ENCODE measurements at regions not wholly inside any gene's neighbourhood (a gene's known extent, or its start where the extent isn't known, plus 50 kb on each side); places are given as distances from the start of the nearest gene placed in this dataset.

GRCh38 chr15:35301088-35301487 is 216.0 kb upstream of the NANOGP8 start:
- Histone ChIP-seq H3K18ac (ENCODE audit: low read depth, low read length) (no peak overlapping the region), H3K9ac (ENCODE audit: low read depth, low read length) (no peak overlapping the region), H3K4me1 (ENCODE audit: control insufficient read depth, insufficient read depth, low read length) (peaks cover 2% of the 10 kb centered on the region), H2AK5ac (ENCODE audit: low read depth, low read length) (no peak overlapping the region), H3K56ac (ENCODE audit: extremely low read depth, insufficient read depth, low read length) (no peak overlapping the region), H3K4me3 (ENCODE audit: insufficient read depth, low read depth, low read length) (no peak overlapping the region), H3K4me2 (ENCODE audit: low read depth, low read length) (no peak overlapping the region), H2BK5ac (ENCODE audit: low read depth, low read length, poor library complexity, severe bottlenecking) (no peak overlapping the region), H3K27me3 (ENCODE audit: control insufficient read depth, insufficient read depth, low read length) (no peaks in the 10 kb centered on the region), H4K8ac (ENCODE audit: low read depth in 2 of 2, low read length in 2 of 2) (no peak overlapping the region; a peak in 1 of 4 replicates), H3K9me3 (ENCODE audit: control insufficient read depth, insufficient read depth, low read length) (no peaks in the 10 kb centered on the region), H2AFZ (replicated peaks; ENCODE audit: low read length, poor library complexity) (no peak overlapping the region), H4K91ac (ENCODE audit: insufficient read depth, low read depth, low read length) (no peak overlapping the region), H3K4ac (ENCODE audit: low read depth, low read length) (no peak overlapping the region), H2BK20ac (ENCODE audit: low read depth, low read length) (no peak overlapping the region), H3K79me1 (ENCODE audit: low read depth in 1 of 2, low read length in 2 of 2) (no peaks in the 10 kb centered on the region), H2BK120ac (ENCODE audit: low read depth, low read length) (no peak overlapping the region), H2AK9ac (replicated peaks; ENCODE audit: low read depth, low read length, poor library complexity) (no peak overlapping the region), H3K9me1 (ENCODE audit: insufficient read depth, low read length) (no peaks in the 10 kb centered on the region), H3K23ac (ENCODE audit: low read depth, low read length) (no peak overlapping the region), H4K20me1 (ENCODE audit: insufficient read depth, low read length) (no peaks in the 10 kb centered on the region), H3K14ac (replicated peaks; ENCODE audit: low read depth, low read length) (no peak overlapping the region), H3K36me3 (ENCODE audit: control insufficient read depth, insufficient read depth, low read length) (no peaks in the 10 kb centered on the region), H3K27ac (ENCODE audit: insufficient read depth, low read length) (no peak overlapping the region), H2BK15ac (ENCODE audit: low read depth, low read length) (no peak overlapping the region), H4K5ac (ENCODE audit: low read depth, low read length) (no peak overlapping the region)
- ATAC-seq (ENCODE audit: low read depth) = no peak
- in situ Hi-C loops (cut with MboI; ENCODE audit: low sequenced_read_pairs) (no loop called here), dilution Hi-C loops (cut with HindIII; ENCODE audit: low sequenced_read_pairs, unreplicated experiment) (no loop called here), intact Hi-C loops (cut with micrococcal nuclease) (no loop called here)
- WGBS, 2 experiments (ENCODE audit: extremely low coverage in 2 of 2, insufficient read length in 1 of 2) = no CpG with 5 or more reads among the region's 2 CpGs
- CTCF ChIA-PET = no interaction called here
- POLR2A ChIA-PET (ENCODE audit: unreplicated experiment) = no interaction called here
- TF ChIP-seq MAZ (IDR thresholded peaks at IDR 0.05; ENCODE audit: borderline replicate concordance, low read depth, low read length) (no peak), FOS (IDR thresholded peaks at IDR 0.05; ENCODE audit: low read depth, low read length) (no peak), MXI1 (IDR thresholded peaks at IDR 0.05; ENCODE audit: borderline replicate concordance, low read depth, low read length) (no peak), CEBPB (IDR thresholded peaks at IDR 0.05; ENCODE audit: low read depth, low read length) (no peak), POLR2A (IDR thresholded peaks at IDR 0.05; ENCODE audit: low read depth, low read length) (no peak), RFX5 (IDR thresholded peaks at IDR 0.05; ENCODE audit: low read depth, low read length) (no peak), CTCF (conservative IDR thresholded peaks at IDR 0.05; ENCODE audit: low read depth, low read length) (no peak), RAD21 (IDR thresholded peaks at IDR 0.05; ENCODE audit: low read length) (no peak), NFE2L2 (IDR thresholded peaks at IDR 0.05; ENCODE audit: low read depth, low read length) (no peak), CHD1 (IDR thresholded peaks at IDR 0.05; ENCODE audit: low read depth, low read length) (no peak), RCOR1 (IDR thresholded peaks at IDR 0.05; ENCODE audit: insufficient replicate concordance, low read length) (no peak), SMC3 (IDR thresholded peaks at IDR 0.05; ENCODE audit: low read depth, low read length) (no peak), MAFK (IDR thresholded peaks at IDR 0.05; ENCODE audit: low read depth, low read length) (no peak), BHLHE40 (IDR thresholded peaks at IDR 0.05; ENCODE audit: low read depth, low read length) (no peak)
- TF ChIP-seq, protein P1, sequence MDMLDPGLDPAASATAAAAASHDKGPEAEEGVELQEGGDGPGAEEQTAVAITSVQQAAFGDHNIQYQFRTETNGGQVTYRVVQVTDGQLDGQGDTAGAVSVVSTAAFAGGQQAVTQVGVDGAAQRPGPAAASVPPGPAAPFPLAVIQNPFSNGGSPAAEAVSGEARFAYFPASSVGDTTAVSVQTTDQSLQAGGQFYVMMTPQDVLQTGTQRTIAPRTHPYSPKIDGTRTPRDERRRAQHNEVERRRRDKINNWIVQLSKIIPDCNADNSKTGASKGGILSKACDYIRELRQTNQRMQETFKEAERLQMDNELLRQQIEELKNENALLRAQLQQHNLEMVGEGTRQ (IDR thresholded peaks at IDR 0.05; ENCODE audit: low read depth, low read length) = no peak
- TF ChIP-seq, protein P2, sequence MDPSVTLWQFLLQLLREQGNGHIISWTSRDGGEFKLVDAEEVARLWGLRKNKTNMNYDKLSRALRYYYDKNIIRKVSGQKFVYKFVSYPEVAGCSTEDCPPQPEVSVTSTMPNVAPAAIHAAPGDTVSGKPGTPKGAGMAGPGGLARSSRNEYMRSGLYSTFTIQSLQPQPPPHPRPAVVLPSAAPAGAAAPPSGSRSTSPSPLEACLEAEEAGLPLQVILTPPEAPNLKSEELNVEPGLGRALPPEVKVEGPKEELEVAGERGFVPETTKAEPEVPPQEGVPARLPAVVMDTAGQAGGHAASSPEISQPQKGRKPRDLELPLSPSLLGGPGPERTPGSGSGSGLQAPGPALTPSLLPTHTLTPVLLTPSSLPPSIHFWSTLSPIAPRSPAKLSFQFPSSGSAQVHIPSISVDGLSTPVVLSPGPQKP (IDR thresholded peaks at IDR 0.05; ENCODE audit: borderline replicate concordance, low read depth, low read length) = no peak
- no peak for DNase-seq
- no TSS peak for BruUV-seq (replicated peaks)
